Endothelial cell (in vitro differentiated cells): ENCODE measurements at regions not wholly inside any gene's neighbourhood (a gene's known extent, or its start where the extent isn't known, plus 50 kb on each side); places are given as distances from the start of the nearest gene placed in this dataset.

Experiments used
- DNase-seq: peaks from one replicate; pipeline ENCODE4 v3.0.0; 2021; ENCODE audit warnings: low spot score
- H3K27ac Mint-ChIP-seq: one replicate; pipeline ENCODE4 v1.8.0; 2021; ENCODE audit warnings: mixed read lengths, inconsistent platforms; ENCODE audit not compliant: unreplicated experiment
- H3K27me3 Mint-ChIP-seq: one replicate; pipeline ENCODE4 v1.8.0; 2021; ENCODE audit warnings: mild to moderate bottlenecking, moderate library complexity, mixed read lengths, inconsistent platforms; ENCODE audit not compliant: unreplicated experiment
- H3K36me3 Mint-ChIP-seq: one replicate; pipeline ENCODE4 v1.8.0; 2021; ENCODE audit warnings: mild to moderate bottlenecking, low read depth, mixed read lengths, inconsistent platforms; ENCODE audit not compliant: unreplicated experiment
- H3K4me1 Mint-ChIP-seq: one replicate; pipeline ENCODE4 v1.8.0; 2021; ENCODE audit warnings: mild to moderate bottlenecking, mixed read lengths, inconsistent platforms; ENCODE audit not compliant: unreplicated experiment
- H3K4me3 Mint-ChIP-seq: one replicate; pipeline ENCODE4 v1.8.0; 2021; ENCODE audit warnings: mild to moderate bottlenecking, mixed read lengths, inconsistent platforms; ENCODE audit not compliant: unreplicated experiment
- H3K9me3 Mint-ChIP-seq: one replicate; pipeline ENCODE4 v1.8.0; 2021; ENCODE audit warnings: mixed read lengths, inconsistent platforms; ENCODE audit not compliant: unreplicated experiment
- TF ChIP-seq, protein P1 (sequence below): fragments of 200-600 bp; sonication (generic); IDR thresholded peaks from one replicate; pipeline ENCODE4 v1.5.0; 2021; ENCODE audit warnings: antibody characterized with exemption; ENCODE audit not compliant: unreplicated experiment

DNA sequence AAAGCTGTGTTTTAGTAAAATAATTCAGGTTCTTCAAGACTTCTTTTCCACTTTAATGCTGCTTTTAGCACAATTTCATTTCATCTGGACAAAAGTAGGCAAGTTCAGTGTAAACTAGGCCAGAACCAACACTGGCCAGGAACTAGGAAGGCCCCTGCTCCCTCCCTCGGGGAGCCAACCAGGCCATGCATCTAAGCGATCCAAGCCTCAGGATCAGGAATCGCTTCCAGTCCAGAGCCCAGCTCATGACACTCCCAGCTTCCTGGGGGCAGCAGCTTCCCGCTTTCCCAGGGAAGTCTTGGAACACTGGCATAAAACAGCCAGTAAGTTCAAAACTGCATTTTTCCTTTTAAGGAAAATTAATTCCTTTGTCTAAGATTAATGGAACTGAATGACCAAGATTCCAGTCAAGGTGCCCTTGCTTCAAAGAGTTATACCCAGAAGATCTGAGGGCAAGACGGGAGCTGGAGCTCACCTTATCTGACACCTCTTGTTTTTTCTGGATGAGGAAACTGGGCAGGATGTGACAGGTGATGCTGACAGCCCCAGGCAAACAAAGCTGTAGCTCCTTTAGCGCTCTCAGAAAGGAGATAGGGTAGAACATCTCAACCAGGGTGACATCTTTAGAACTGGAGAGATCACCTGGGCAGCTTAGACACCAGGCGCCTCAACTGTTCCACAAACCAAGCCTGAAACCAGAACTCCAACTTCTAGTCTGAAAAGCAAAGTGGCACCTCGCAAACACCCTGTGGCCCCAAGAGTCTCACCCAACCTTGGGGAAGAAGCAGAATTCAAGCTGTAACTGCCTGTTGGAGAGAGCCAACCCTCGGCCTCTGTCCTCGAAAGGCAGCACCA, 61.4 kb upstream of the PNMA1 start:
- Mint-ChIP-seq H3K36me3 (peaks cover 3% of the 10 kb centered on the region), H3K27ac (no peak overlapping the region), H3K4me1 (peaks cover 34% of the 10 kb centered on the region), H3K27me3 (peaks cover 1% of the 10 kb centered on the region), H3K4me3 (no peak overlapping the region), H3K9me3 (no peaks in the 10 kb centered on the region)
- TF ChIP-seq, protein P1, sequence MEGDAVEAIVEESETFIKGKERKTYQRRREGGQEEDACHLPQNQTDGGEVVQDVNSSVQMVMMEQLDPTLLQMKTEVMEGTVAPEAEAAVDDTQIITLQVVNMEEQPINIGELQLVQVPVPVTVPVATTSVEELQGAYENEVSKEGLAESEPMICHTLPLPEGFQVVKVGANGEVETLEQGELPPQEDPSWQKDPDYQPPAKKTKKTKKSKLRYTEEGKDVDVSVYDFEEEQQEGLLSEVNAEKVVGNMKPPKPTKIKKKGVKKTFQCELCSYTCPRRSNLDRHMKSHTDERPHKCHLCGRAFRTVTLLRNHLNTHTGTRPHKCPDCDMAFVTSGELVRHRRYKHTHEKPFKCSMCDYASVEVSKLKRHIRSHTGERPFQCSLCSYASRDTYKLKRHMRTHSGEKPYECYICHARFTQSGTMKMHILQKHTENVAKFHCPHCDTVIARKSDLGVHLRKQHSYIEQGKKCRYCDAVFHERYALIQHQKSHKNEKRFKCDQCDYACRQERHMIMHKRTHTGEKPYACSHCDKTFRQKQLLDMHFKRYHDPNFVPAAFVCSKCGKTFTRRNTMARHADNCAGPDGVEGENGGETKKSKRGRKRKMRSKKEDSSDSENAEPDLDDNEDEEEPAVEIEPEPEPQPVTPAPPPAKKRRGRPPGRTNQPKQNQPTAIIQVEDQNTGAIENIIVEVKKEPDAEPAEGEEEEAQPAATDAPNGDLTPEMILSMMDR: no peak
- no peak for DNase-seq

- TF ChIP-seq, protein P1: no peak
- H3K27ac Mint-ChIP-seq: no peak overlapping the region
- peaks cover 8% of the 10 kb centered on the region for H3K36me3 Mint-ChIP-seq
- DNase-seq: no peak
- no peaks in the 10 kb centered on the region for H3K27me3 Mint-ChIP-seq
- H3K4me3 Mint-ChIP-seq: no peak overlapping the region
- H3K4me1 Mint-ChIP-seq: peaks cover 40% of the 10 kb centered on the region
- H3K9me3 Mint-ChIP-seq: no peaks in the 10 kb centered on the region
These were observed 60.5 kb upstream of the PNMA1 start for GRCh38 chr14:73774671-73775070.

DNA sequence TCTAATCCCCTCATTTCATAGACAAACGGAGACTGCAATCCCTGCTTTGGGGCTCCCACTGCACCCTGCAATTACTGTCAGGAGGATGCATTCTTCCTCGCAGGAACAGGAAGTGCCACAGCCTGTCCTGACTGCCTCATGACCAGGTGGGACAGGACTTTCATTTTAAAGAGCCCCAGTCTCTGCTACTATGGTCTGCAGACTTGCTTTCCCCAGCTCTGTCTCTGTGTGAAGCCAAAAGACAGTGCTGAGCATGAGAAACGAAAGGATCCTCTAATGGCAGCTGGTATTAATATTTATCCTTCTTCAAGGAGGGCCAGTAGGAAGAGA, 60.0 kb upstream of the PNMA1 start:
- TF ChIP-seq, protein P1: no peak
- H3K27ac Mint-ChIP-seq: no peak overlapping the region
- H3K4me1 Mint-ChIP-seq: peaks cover 43% of the 10 kb centered on the region
- no peaks in the 10 kb centered on the region for H3K27me3 Mint-ChIP-seq
- DNase-seq: no peak
- H3K4me3 Mint-ChIP-seq: no peak overlapping the region
- no peaks in the 10 kb centered on the region for H3K9me3 Mint-ChIP-seq
- H3K36me3 Mint-ChIP-seq: peaks cover 8% of the 10 kb centered on the region

- Mint-ChIP-seq H3K4me1 (peaks cover 46% of the 10 kb centered on the region), H3K4me3 (no peak overlapping the region), H3K9me3 (no peaks in the 10 kb centered on the region), H3K27me3 (peaks cover 1% of the 10 kb centered on the region), H3K27ac (no peak overlapping the region), H3K36me3 (peaks cover 8% of the 10 kb centered on the region)
- TF ChIP-seq, protein P1: no peak
- no peak for DNase-seq
These were observed 59.5 kb upstream of the PNMA1 start for GRCh38 chr14:73773441-73774240.
